NCI-H510A (cell line): ENCODE measurements at regions not wholly inside any gene's neighbourhood (a gene's known extent, or its start where the extent isn't known, plus 50 kb on each side); places are given as distances from the start of the nearest gene placed in this dataset.

ENCODE experiments used
- DNase-seq: peaks from one replicate; lab custom pipeline; 2025; lab: John Stamatoyannopoulos, UW

- DNase-seq = no peak
Observed at GRCh38 chr1:14347186-14347585, 251.3 kb upstream of the KAZN start.

DNA sequence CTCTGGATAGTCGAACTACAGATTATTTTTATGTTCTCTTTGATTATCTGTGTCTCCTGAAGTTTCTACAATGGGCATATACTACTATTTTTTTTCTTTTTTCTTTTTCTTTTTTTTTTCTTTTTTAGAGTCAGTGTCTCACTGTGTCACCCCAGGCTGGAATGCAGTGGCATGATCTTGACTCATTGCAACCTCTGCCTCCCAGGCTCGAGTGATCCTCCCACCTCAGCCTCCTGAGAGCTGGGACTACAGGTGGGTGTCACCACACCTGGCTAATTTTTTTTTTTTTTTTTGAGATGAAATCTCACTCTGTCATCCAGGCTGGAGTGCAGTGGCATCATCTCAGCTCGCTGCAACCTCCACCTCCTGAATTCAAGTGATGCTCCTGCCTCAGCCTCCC, 250.7 kb upstream of the KAZN start:
- DNase-seq = no peak

DNA sequence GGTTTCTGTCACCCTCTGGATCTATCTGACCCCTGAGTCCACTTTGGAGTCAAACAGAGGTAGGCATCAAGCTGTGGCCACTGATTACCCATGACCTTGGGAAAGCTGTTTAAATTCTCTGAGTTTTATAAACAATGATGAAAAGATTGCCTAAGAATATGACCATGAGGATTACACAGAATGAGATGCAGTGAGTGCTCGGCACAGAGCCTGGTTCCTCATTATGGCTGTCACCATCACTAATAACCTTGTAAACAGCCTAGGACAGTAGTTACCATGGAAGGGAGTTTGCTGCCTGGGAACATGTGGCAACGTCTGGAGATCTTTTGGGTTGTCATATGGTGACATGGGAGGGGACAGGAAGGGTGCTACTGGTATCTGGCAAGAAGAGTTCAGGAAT, 248.3 kb upstream of the KAZN start:
- DNase-seq = no peak

DNA sequence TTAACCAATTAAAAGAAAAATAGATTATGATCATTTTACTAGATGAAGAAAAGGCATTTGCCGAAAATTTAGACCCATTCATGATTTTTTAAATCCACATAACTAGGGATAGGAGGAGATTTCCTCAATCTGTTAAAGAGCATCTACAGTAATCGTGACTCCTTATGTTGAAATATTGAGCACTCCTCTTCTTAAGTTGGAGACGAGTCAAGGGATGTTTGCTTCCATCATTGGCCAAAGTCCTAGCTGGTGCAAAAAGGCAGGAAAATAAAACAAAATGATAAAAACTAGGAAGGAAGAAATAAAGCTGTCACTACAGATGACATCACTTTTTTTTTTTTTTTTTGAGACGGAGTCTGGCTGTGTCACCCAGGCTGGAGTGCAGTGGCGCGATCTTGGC, 245.6 kb upstream of the KAZN start:
- DNase-seq = no peak

GRCh38 chr1:14361005-14361404, 237.5 kb upstream of the KAZN start:
- peak; percentile 68 for DNase-seq

- DNase-seq = no peak
Observed at GRCh38 chr1:14362331-14362730, 236.2 kb upstream of the KAZN start.

GRCh38 chr1:14363036-14363590, 235.4 kb upstream of the KAZN start:
- no peak for DNase-seq

- DNase-seq = no peak
Observed at GRCh38 chr1:14363707-14364413, 234.6 kb upstream of the KAZN start.

- no peak for DNase-seq
Observed at GRCh38 chr1:14365301-14365988, 233.0 kb upstream of the KAZN start.

DNA sequence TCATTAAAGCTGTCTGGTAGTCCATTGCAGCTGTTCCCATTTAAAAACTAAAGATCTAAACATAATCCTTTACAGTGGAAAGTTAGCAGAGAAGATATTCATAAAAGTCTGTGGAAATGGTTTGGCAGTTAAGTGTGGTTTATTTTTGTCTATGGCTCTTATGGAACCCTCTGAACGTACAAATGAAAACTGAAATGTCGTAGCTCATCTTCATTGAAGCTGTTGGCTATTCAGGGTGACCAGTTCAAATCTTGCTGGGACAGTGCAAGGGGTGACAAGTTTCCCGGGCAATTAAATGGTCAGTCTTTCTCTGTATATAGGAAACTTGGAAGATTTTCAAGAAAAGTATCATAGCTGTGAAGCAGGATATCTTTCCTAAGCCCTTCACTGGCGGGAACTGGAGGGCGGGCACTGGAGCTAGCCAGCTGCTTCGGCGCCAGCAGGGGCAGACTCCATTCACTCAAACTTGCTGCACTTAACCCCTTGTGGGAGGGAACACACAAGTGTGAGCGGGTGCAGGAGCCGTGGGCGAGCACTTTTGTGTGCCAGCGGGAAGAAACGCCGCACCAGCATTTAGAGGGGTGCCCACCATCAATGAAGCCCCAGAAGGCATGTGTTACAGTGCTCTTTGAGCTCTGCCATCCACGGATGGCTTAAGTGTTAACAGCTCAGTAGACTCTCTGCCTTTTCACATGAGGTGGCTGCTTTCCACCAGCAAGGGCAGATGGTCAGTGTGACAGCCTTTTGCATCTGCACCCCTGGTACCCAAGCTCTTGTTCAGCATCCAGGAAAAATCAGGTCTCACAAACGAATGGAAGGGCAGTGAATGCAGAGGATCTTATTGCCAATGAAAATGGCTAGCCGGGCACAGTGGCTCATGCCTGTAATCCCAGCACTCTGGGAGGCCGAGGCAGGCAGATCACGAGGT, 232.1 kb upstream of the KAZN start:
- peak; percentile 69 for DNase-seq

DNA sequence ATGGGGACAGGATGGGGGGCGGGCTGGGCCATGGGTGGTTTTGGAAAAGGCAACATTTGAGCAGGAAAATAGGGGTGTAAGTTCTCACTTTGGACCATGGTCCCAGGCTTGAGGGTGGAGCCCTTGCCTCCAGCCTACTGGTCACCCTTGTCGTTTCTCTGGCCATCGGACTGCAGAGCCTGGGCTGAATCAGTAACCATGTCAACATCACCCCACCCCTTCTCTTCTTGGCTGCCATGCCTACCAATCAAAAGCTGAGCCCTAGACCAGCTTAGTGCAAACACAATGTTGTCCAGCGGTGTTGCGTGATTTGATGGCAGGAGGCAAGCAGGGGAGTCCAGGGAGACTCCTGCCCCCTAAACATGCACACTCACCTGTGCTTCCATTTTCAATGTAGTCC, 231.0 kb upstream of the KAZN start:
- DNase-seq = no peak

- no peak for DNase-seq
Observed at GRCh38 chr1:14369526-14370213, 228.8 kb upstream of the KAZN start.

- no peak for DNase-seq
Observed at GRCh38 chr1:14371771-14372497, 226.6 kb upstream of the KAZN start.

- no peak for DNase-seq
Observed at GRCh38 chr1:14372526-14372925, 226.0 kb upstream of the KAZN start.

DNA sequence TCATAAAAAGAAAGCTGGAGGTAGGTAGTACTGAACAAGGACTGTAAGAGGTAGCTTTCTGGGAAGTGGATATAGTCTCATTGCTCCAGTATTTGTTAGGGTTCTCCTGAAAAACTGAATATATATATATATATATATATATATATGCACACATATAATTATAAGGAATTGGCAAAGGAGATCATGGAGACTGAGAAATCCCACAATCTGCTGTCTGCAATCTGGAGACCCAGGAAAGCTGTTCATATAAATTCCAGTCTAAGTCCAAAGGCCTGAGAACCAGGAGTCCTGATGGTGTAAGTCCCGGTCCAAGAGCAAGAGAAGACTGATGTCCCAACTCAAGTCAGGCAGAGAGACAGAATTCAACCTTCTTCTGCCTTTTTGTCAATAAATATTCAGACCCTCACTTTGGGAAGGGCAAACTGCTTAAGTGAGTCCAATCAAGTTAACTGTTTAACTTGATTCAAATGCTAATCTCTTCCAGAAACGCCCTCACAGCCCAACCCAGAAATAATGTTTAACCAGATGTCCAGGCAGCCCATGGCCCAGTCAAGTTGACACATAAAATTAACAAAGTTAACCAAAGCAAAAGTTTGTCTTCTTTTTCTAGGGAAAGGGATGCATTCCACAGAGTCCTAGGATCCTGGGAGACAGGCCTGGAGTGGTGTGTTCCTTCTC, 225.3 kb upstream of the KAZN start:
- no peak for DNase-seq

GRCh38 chr1:14375226-14375625, 223.3 kb upstream of the KAZN start:
- DNase-seq = no peak

DNA sequence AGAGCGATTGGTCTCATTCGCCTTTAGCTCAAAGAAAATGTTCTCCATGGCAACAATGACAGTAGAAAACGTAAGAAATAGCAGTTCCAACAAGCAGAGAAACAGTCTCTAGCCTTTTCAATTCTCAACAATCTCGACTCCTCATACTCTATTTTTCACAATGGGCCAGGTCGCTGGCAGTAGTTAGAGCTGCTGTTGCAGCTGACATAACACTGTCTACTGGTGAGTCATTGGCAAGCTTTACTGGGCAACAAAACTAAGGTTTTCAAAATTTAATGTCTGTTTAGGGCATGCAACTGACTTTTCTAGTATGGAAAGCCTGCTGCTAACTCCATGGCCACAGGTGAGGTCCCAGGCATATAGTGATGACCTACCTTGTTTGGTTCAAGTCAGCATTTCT, 221.1 kb upstream of the KAZN start:
- no peak for DNase-seq

DNA sequence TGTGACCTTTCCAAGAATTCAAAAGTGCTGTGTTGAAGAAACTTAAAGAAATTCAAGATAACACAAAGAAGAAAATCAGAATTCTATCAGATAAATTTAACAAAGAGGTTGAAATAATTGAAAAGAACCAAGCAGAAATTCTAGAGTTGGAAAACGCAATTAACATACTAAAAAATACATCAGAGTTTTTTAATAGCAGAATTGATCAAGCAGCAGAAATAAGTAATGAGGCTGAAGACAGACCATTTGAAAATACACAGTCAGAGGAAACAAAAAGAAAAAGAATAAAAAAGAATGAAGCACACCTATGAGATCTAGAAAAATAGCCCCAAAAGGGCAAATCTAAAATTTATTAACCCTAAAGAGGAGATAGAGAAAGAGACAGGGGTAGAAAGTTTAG, 218.1 kb upstream of the KAZN start:
- no peak for DNase-seq

- no peak for DNase-seq
Observed at GRCh38 chr1:14390816-14391215, 207.7 kb upstream of the KAZN start.

- DNase-seq = no peak
Observed at GRCh38 chr1:14392161-14392858, 206.2 kb upstream of the KAZN start.
